Hypothalamus (tissue), 51 donors: ENCODE measurements at regions not wholly inside any gene's neighbourhood (a gene's known extent, or its start where the extent isn't known, plus 50 kb on each side); places are given as distances from the start of the nearest gene placed in this dataset.

Experiments used
- DNase-seq, 51 donors: peaks; one replicate each; lab custom pipeline; 2025; lab: John Stamatoyannopoulos, UW

- no peak for DNase-seq
Observed at GRCh38 chr11:62073061-62073460, 50.8 kb upstream of the INCENP start.

- no peak for DNase-seq
Observed at GRCh38 chr11:62071408-62071807, 52.4 kb upstream of the INCENP start.

- DNase-seq: no peak
Observed at GRCh38 chr11:62069986-62070919, 53.6 kb upstream of the INCENP start.

- DNase-seq: no peak
Observed at GRCh38 chr11:62069374-62069773, 54.4 kb upstream of the INCENP start.

- DNase-seq: no peak
Observed at GRCh38 chr11:62068730-62069129, 55.1 kb upstream of the INCENP start.

GRCh38 chr11:62067741-62068140 lies 56.1 kb upstream of the INCENP start:
- DNase-seq: no peak

GRCh38 chr11:62064221-62064620 lies 59.6 kb upstream of the INCENP start:
- DNase-seq: no peak

- DNase-seq: peak in 2 of 51 donors; percentile 10 to 50
Observed at GRCh38 chr11:62062223-62062861, 61.5 kb upstream of the INCENP start.

- peak in 16 of 51 donors; percentile 1 to 51 (median 19) for DNase-seq
Observed at GRCh38 chr11:62061356-62062222, 62.2 kb upstream of the INCENP start.

GRCh38 chr11:62057069-62057468 lies 66.7 kb upstream of the INCENP start:
- no peak for DNase-seq

GRCh38 chr11:62055970-62056369 lies 67.8 kb upstream of the INCENP start:
- DNase-seq: no peak

GRCh38 chr11:62054484-62055121 lies 69.2 kb upstream of the INCENP start:
- no peak for DNase-seq

- DNase-seq: no peak
Observed at GRCh38 chr11:62054081-62054480, 69.7 kb upstream of the INCENP start.

GRCh38 chr11:62050716-62051115 lies 73.1 kb upstream of the INCENP start:
- no peak for DNase-seq

GRCh38 chr11:62048100-62048499 lies 75.7 kb upstream of the INCENP start:
- no peak for DNase-seq

GRCh38 chr11:62046568-62047100 lies 77.2 kb upstream of the INCENP start:
- no peak for DNase-seq

GRCh38 chr11:62044639-62045121 lies 77.2 kb upstream of the FTH1 start:
- DNase-seq: no peak

GRCh38 chr11:62035293-62035692 lies 67.9 kb upstream of the FTH1 start:
- DNase-seq: no peak

- DNase-seq: no peak
Observed at GRCh38 chr11:62034036-62034338, 66.6 kb upstream of the FTH1 start.
